Caco-2 (cell line): ENCODE measurements at regions not wholly inside any gene's neighbourhood (a gene's known extent, or its start where the extent isn't known, plus 50 kb on each side); places are given as distances from the start of the nearest gene placed in this dataset.

Experiments used
- BruUV-seq: library from RNA; stranded (reverse); fragments of 400-500 nt; replicated peaks from 2 replicates; lab custom pipeline; 2021; lab: Mats Ljungman, UMichigan
- CTCF ChIA-PET: fragments of 300-600 bp; sonication (Branson Sonifier 250); formaldehyde crosslinking; loops from one replicate; lab custom pipeline; 2022; ENCODE audit warnings: antibody characterized with exemption; lab: Charles Lee
- POLR2A ChIA-PET: fragments of 300-600 bp; sonication (Branson Sonifier 250); formaldehyde crosslinking; loops from one replicate; lab custom pipeline; 2022; ENCODE audit warnings: antibody characterized with exemption; lab: Charles Lee
- DNase-seq, 2 experiments: peaks; one replicate each; pipeline versions ENCODE4 v3.0.0 to v3.0.0-alpha.2; 2020 to 2022
- H3K27me3 ChIP-seq: replicated peaks from 2 replicates; pipeline ENCODE4 v1.6.0; 2011; ENCODE audit warnings: low read length; ENCODE audit not compliant: control insufficient read depth, insufficient read depth
- H3K36me3 ChIP-seq: 2 replicates; pipeline ENCODE4 v1.5.1; 2011; ENCODE audit warnings: low read length; ENCODE audit not compliant: control insufficient read depth, insufficient read depth
- H3K4me1 ChIP-seq: fragments of 250-450 bp; sonication (Bioruptor Pico); 2 replicates; pipeline ENCODE4 v1.5.1; 2020; ENCODE audit warnings: mild to moderate bottlenecking
- H3K4me3 ChIP-seq: 2 replicates; pipeline ENCODE4 v1.5.1; 2011; ENCODE audit warnings: low read depth, mild to moderate bottlenecking, control low read depth, low read length
- H3K9me3 ChIP-seq: fragments of 250-450 bp; sonication (Bioruptor Pico); 2 replicates; pipeline ENCODE4 v1.5.1; 2020; ENCODE audit warnings: mild to moderate bottlenecking, moderate library complexity
- H3K27ac Mint-ChIP-seq: one replicate; pipeline ENCODE4 v1.8.0; 2022; ENCODE audit warnings: mixed read lengths; ENCODE audit not compliant: unreplicated experiment
- H3K27me3 Mint-ChIP-seq: one replicate; pipeline ENCODE4 v1.8.0; 2022; ENCODE audit warnings: mixed read lengths; ENCODE audit not compliant: insufficient read depth, unreplicated experiment
- H3K36me3 Mint-ChIP-seq: one replicate; pipeline ENCODE4 v1.8.0; 2022; ENCODE audit warnings: mild to moderate bottlenecking, mixed read lengths; ENCODE audit not compliant: insufficient read depth, unreplicated experiment
- H3K4me1 Mint-ChIP-seq: one replicate; pipeline ENCODE4 v1.8.0; 2022; ENCODE audit warnings: low read depth, mixed read lengths; ENCODE audit not compliant: unreplicated experiment
- H3K4me3 Mint-ChIP-seq: one replicate; pipeline ENCODE4 v1.8.0; 2022; ENCODE audit warnings: mild to moderate bottlenecking, moderate library complexity, mixed read lengths; ENCODE audit not compliant: unreplicated experiment
- H3K9me3 Mint-ChIP-seq: one replicate; pipeline ENCODE4 v1.8.0; 2022; ENCODE audit warnings: mixed read lengths; ENCODE audit not compliant: unreplicated experiment
- intact Hi-C: fragments of 100-400 bp; cut with micrococcal nuclease; formaldehyde crosslinking; loops from one replicate; pipeline ENCODE4 v1.10.0; 2022; ENCODE audit not compliant: unreplicated experiment
- TF ChIP-seq, protein P1 (sequence below), 2 experiments: fragments of 200-600 bp in 1 of 2; IDR thresholded peaks; 1 replicate in 1 of 2; 2 replicates in 1 of 2; pipeline versions ENCODE4 v1.5.1 to v1.8.0; 2011 to 2022; ENCODE audit warnings: antibody characterized with exemption in 1 of 2, control low read depth in 1 of 2, inconsistent platforms in 1 of 2, low read depth in 1 of 2, low read length in 1 of 2, mild to moderate bottlenecking in 1 of 2, moderate library complexity in 1 of 2; ENCODE audit not compliant: insufficient read depth in 1 of 2, severe bottlenecking in 1 of 2, unreplicated experiment in 1 of 2

DNA sequence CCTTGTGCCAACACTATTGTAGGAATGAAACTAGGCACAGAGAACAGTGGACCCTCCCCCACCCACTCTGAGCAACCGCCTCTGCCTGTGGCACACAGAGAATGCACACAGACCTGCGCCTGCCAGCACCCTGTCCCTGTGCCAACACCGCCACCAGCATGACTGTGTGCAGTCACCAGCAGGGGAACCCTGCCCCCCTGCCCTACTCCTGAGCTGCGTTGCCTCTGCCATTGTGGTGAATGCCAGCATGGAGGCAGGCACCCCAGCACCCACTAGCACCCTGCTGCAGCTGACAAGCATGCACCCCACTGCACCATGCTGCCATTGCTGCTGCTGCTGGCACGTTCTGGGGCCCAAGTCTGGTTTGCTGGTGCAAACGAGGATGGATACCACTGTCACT lies 94.4 kb upstream of the PRLR start:
- no peak for DNase-seq
- no TSS peak for BruUV-seq
- no peaks in the 10 kb centered on the region for H3K27me3 ChIP-seq
- no peaks in the 10 kb centered on the region for H3K9me3 ChIP-seq
- TF ChIP-seq, protein P1, sequence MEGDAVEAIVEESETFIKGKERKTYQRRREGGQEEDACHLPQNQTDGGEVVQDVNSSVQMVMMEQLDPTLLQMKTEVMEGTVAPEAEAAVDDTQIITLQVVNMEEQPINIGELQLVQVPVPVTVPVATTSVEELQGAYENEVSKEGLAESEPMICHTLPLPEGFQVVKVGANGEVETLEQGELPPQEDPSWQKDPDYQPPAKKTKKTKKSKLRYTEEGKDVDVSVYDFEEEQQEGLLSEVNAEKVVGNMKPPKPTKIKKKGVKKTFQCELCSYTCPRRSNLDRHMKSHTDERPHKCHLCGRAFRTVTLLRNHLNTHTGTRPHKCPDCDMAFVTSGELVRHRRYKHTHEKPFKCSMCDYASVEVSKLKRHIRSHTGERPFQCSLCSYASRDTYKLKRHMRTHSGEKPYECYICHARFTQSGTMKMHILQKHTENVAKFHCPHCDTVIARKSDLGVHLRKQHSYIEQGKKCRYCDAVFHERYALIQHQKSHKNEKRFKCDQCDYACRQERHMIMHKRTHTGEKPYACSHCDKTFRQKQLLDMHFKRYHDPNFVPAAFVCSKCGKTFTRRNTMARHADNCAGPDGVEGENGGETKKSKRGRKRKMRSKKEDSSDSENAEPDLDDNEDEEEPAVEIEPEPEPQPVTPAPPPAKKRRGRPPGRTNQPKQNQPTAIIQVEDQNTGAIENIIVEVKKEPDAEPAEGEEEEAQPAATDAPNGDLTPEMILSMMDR (IDR thresholded peaks at IDR 0.05; ENCODE audit: insufficient read depth in 1 of 2, low read depth in 1 of 2, low read length in 1 of 2, severe bottlenecking in 1 of 2, unreplicated experiment in 1 of 2) = no peak
- Mint-ChIP-seq H3K36me3 (no peaks in the 10 kb centered on the region), H3K27ac (no peak overlapping the region), H3K9me3 (no peaks in the 10 kb centered on the region), H3K4me3 (no peak overlapping the region), H3K4me1 (no peaks in the 10 kb centered on the region), H3K27me3 (no peaks in the 10 kb centered on the region)
- no peak overlapping the region for H3K4me3 ChIP-seq
- ChIA-PET CTCF (no interaction called here), POLR2A (no interaction called here)
- no peaks in the 10 kb centered on the region for H3K4me1 ChIP-seq
- intact Hi-C loops = no loop called here
- no peaks in the 10 kb centered on the region for H3K36me3 ChIP-seq

DNA sequence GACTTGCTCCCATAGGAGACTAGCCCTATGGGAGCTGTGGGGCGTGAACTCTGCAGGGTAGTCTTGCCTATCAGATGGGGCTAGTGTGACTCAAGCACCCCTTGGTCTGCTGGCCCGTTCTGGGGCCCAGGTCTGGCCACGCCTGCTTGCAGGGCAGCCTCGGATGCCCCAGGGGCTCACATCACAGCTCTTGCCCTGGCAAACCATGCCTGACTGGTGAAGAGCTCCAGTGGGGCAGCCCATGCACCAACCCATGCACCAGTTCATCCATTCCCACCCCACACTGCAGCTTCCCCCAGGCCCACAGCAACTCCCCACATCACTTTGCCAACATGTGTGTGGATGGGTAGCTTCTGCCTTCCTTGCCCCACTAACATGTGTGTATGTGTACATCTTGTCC lies 93.9 kb upstream of the PRLR start:
- POLR2A ChIA-PET = no interaction called here
- no peaks in the 10 kb centered on the region for H3K27me3 ChIP-seq
- no peaks in the 10 kb centered on the region for H3K27me3 Mint-ChIP-seq
- no TSS peak for BruUV-seq
- H3K27ac Mint-ChIP-seq = no peak overlapping the region
- no peak for DNase-seq
- no peak overlapping the region for H3K4me3 Mint-ChIP-seq
- intact Hi-C loops = no loop called here
- H3K4me3 ChIP-seq = no peak overlapping the region
- H3K4me1 Mint-ChIP-seq = no peaks in the 10 kb centered on the region
- H3K9me3 Mint-ChIP-seq = no peaks in the 10 kb centered on the region
- H3K9me3 ChIP-seq = no peaks in the 10 kb centered on the region
- H3K4me1 ChIP-seq = no peaks in the 10 kb centered on the region
- H3K36me3 Mint-ChIP-seq = no peaks in the 10 kb centered on the region
- TF ChIP-seq, protein P1 (IDR thresholded peaks at IDR 0.05; ENCODE audit: insufficient read depth in 1 of 2, low read depth in 1 of 2, low read length in 1 of 2, severe bottlenecking in 1 of 2, unreplicated experiment in 1 of 2) = no peak
- no peaks in the 10 kb centered on the region for H3K36me3 ChIP-seq
- CTCF ChIA-PET = no interaction called here

DNA sequence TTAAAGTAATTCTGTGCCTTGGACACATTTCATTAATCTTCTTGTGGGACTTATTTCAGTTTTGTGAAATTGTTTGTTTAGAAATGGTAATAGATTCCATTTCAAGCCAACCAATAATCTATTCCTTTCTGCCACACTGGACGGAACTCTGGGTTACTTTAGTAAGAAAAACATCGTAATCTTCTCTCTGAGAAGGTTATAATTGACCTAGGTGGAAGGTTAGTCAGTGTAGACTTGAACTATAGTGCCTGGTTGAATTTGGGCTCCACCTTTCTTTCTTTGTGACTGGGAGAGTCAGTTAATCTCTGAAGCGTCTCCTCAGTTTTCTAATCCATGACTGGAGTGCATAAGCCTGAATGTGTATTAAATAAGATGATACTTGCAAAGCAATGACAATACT lies 89.7 kb upstream of the PRLR start:
- ChIA-PET POLR2A (no interaction called here), CTCF (no interaction called here)
- no peaks in the 10 kb centered on the region for H3K4me1 ChIP-seq
- no peaks in the 10 kb centered on the region for H3K36me3 ChIP-seq
- H3K4me3 ChIP-seq = no peak overlapping the region
- Mint-ChIP-seq H3K36me3 (no peaks in the 10 kb centered on the region), H3K27ac (no peak overlapping the region), H3K4me1 (no peaks in the 10 kb centered on the region), H3K9me3 (peaks cover 9% of the 10 kb centered on the region), H3K27me3 (peaks cover 8% of the 10 kb centered on the region), H3K4me3 (no peak overlapping the region)
- BruUV-seq = no TSS peak
- DNase-seq = no peak
- H3K27me3 ChIP-seq = no peaks in the 10 kb centered on the region
- TF ChIP-seq, protein P1 (IDR thresholded peaks at IDR 0.05; ENCODE audit: insufficient read depth in 1 of 2, low read depth in 1 of 2, low read length in 1 of 2, severe bottlenecking in 1 of 2, unreplicated experiment in 1 of 2) = no peak
- intact Hi-C loops = no loop called here
- H3K9me3 ChIP-seq = no peaks in the 10 kb centered on the region
